Ishikawa (cell line): ENCODE measurements at regions not wholly inside any gene's neighbourhood (a gene's known extent, or its start where the extent isn't known, plus 50 kb on each side); places are given as distances from the start of the nearest gene placed in this dataset.

Experiments used
- EGR1 ChIP-seq: IDR thresholded peaks from 2 replicates; pipeline ENCODE4 v1.6.1; 2012
- FOXM1 ChIP-seq: IDR thresholded peaks from 2 replicates; pipeline ENCODE4 v1.6.1; 2012; ENCODE audit warnings: low read depth, borderline replicate concordance
- NFIC ChIP-seq: IDR thresholded peaks from 2 replicates; pipeline ENCODE4 v1.6.1; 2012
- RAD21 ChIP-seq: IDR thresholded peaks from 2 replicates; pipeline ENCODE4 v1.6.1; 2012; ENCODE audit warnings: low read depth
- REST ChIP-seq: IDR thresholded peaks from 2 replicates; pipeline ENCODE4 v1.6.1; 2012; ENCODE audit warnings: low read depth, mild to moderate bottlenecking
- TAF1 ChIP-seq: IDR thresholded peaks from 2 replicates; pipeline ENCODE4 v1.6.1; 2012; ENCODE audit warnings: low read depth, mild to moderate bottlenecking
- TEAD4 ChIP-seq: IDR thresholded peaks from 2 replicates; pipeline ENCODE4 v1.6.1; 2012
- ZBTB7A ChIP-seq: IDR thresholded peaks from 2 replicates; pipeline ENCODE4 v1.6.1; 2012; ENCODE audit warnings: low read depth
- TF ChIP-seq, protein P1 (sequence below): IDR thresholded peaks from 2 replicates; pipeline ENCODE4 v1.6.1; 2012
- TF ChIP-seq, protein P2 (sequence below): IDR thresholded peaks from 2 replicates; pipeline ENCODE4 v1.6.1; 2012

DNA sequence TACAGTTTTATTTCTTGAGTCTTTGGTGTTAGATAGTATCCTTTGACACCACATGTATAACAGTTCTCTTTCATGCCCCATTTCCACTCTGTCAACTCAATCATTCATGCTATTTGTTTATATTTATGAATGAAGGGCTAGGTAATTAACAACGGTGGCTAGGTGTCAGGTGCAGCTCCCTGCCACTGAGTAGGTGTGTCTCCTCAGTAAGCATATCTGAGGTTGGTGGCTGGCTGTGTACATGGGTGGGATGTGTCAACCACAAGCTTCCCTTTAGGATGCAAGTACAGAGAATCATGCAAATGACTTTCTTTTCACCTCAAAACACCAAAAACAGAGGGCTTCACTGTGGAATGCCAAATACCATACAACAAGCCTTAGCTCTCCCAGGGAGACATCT lies 83.4 kb downstream of the ZNF365 start:
- no peak for TF ChIP-seq TAF1
- TF ChIP-seq RAD21 = no peak
- no peak for TF ChIP-seq EGR1
- TF ChIP-seq, protein P1, sequence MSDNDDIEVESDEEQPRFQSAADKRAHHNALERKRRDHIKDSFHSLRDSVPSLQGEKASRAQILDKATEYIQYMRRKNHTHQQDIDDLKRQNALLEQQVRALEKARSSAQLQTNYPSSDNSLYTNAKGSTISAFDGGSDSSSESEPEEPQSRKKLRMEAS = no peak
- no peak for TF ChIP-seq FOXM1
- TF ChIP-seq TEAD4 = no peak
- TF ChIP-seq, protein P2, sequence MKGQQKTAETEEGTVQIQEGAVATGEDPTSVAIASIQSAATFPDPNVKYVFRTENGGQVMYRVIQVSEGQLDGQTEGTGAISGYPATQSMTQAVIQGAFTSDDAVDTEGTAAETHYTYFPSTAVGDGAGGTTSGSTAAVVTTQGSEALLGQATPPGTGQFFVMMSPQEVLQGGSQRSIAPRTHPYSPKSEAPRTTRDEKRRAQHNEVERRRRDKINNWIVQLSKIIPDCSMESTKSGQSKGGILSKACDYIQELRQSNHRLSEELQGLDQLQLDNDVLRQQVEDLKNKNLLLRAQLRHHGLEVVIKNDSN = no peak
- no peak for TF ChIP-seq REST
- TF ChIP-seq NFIC = no peak
- no peak for TF ChIP-seq ZBTB7A
